Neural cell (in vitro differentiated cells): ENCODE measurements at regions not wholly inside any gene's neighbourhood (a gene's known extent, or its start where the extent isn't known, plus 50 kb on each side); places are given as distances from the start of the nearest gene placed in this dataset.

ENCODE experiments used
- H2AFZ ChIP-seq: fragments of 200-600, 300-800 bp; sonication (generic), shearing (Covaris generic); 2 replicates; pipeline ENCODE4 v1.6.0; 2014; ENCODE audit warnings: low read depth, mild to moderate bottlenecking, antibody characterized with exemption, low read length, moderate library complexity
- H3F3A ChIP-seq: fragments of 200-600 bp; shearing (Covaris generic); 2 replicates; pipeline ENCODE4 v1.6.1; 2016; ENCODE audit warnings: mild to moderate bottlenecking, moderate library complexity, mixed read lengths, antibody characterized with exemption, low read length; ENCODE audit not compliant: insufficient read depth, poor library complexity, severe bottlenecking
- H3K27ac ChIP-seq: fragments of 200-600, 300-800 bp; sonication (generic), shearing (Covaris generic); 2 replicates; pipeline ENCODE4 v1.5.1; 2014; ENCODE audit warnings: mild to moderate bottlenecking, low read length, moderate library complexity
- H3K27me3 ChIP-seq: fragments of 300-800, 200-600 bp; sonication (generic), shearing (Covaris generic); 2 replicates; pipeline ENCODE4 v1.6.0; 2014; ENCODE audit warnings: mild to moderate bottlenecking, low read depth, low read length, moderate library complexity; ENCODE audit not compliant: insufficient read depth
- H3K36me3 ChIP-seq: fragments of 300-800, 200-600 bp; sonication (generic), shearing (Covaris generic); 2 replicates; pipeline ENCODE4 v1.5.1; 2014; ENCODE audit warnings: mild to moderate bottlenecking, antibody characterized with exemption, low read length, moderate library complexity; ENCODE audit not compliant: insufficient read depth
- H3K4me2 ChIP-seq: fragments of 300-800, 200-600 bp; sonication (generic), shearing (Covaris generic); 2 replicates; pipeline ENCODE4 v1.6.0; 2014; ENCODE audit warnings: mild to moderate bottlenecking, low read length
- H3K4me3 ChIP-seq: fragments of 300-800, 200-600 bp; sonication (generic), shearing (Covaris generic); 2 replicates; pipeline ENCODE4 v1.5.1; 2014; ENCODE audit warnings: mild to moderate bottlenecking, low read length, moderate library complexity
- H3K79me2 ChIP-seq: fragments of 200-600 bp; shearing (Covaris generic); replicated peaks from 2 replicates; pipeline ENCODE4 v1.6.0; 2014; ENCODE audit warnings: mild to moderate bottlenecking, low read length, moderate library complexity; ENCODE audit not compliant: insufficient read depth
- H3K9ac ChIP-seq: fragments of 300-800, 200-600 bp; sonication (generic), shearing (Covaris generic); 2 replicates; pipeline ENCODE4 v1.6.1; 2016; ENCODE audit warnings: mild to moderate bottlenecking, low read length, mixed read lengths
- H3K9me2 ChIP-seq: fragments of 200-600 bp; shearing (Covaris generic); 2 replicates; pipeline ENCODE4 v1.6.1; 2016; ENCODE audit warnings: mild to moderate bottlenecking, low read length, mixed read lengths; ENCODE audit not compliant: insufficient read depth
- H3K9me3 ChIP-seq: fragments of 200-600, 300-800 bp; sonication (generic), shearing (Covaris generic); 2 replicates; pipeline ENCODE4 v1.6.1; 2016; ENCODE audit warnings: mild to moderate bottlenecking, mixed run types, low read length, moderate library complexity, mixed read lengths
- H4K20me1 ChIP-seq: fragments of 200-600 bp; shearing (Covaris generic); 2 replicates; pipeline ENCODE4 v1.6.1; 2016; ENCODE audit warnings: mild to moderate bottlenecking, mixed run types; ENCODE audit not compliant: insufficient read depth
- EP300 ChIP-seq: fragments of 450-650 bp; conservative IDR thresholded peaks from 2 replicates; pipeline ENCODE4 v1.6.1; 2014; ENCODE audit warnings: antibody characterized with exemption, mild to moderate bottlenecking, moderate library complexity; ENCODE audit not compliant: poor library complexity, severe bottlenecking
- EZH2 ChIP-seq: fragments of 200-600, 300-800 bp; shearing (Covaris generic), sonication (generic); IDR thresholded peaks from 2 replicates; pipeline ENCODE4 v1.6.1; 2014; ENCODE audit warnings: antibody characterized with exemption, low read length, borderline replicate concordance, mild to moderate bottlenecking; ENCODE audit not compliant: insufficient read depth, poor library complexity, severe bottlenecking
- MXI1 ChIP-seq: fragments of 450-650 bp; conservative IDR thresholded peaks from 2 replicates; pipeline ENCODE4 v1.6.1; 2014; ENCODE audit warnings: antibody characterized with exemption, mild to moderate bottlenecking; ENCODE audit not compliant: poor library complexity, severe bottlenecking
- POLR2AphosphoS5 ChIP-seq: IDR thresholded peaks from 2 replicates; pipeline ENCODE4 v1.6.1; 2012
- RAD21 ChIP-seq: fragments of 450-650 bp; conservative IDR thresholded peaks from 2 replicates; pipeline ENCODE4 v1.6.1; 2014; ENCODE audit warnings: antibody characterized with exemption, mild to moderate bottlenecking, moderate library complexity
- SMC3 ChIP-seq: fragments of 450-650 bp; conservative IDR thresholded peaks from 2 replicates; pipeline ENCODE4 v1.6.1; 2014; ENCODE audit warnings: antibody characterized with exemption, mild to moderate bottlenecking, moderate library complexity; ENCODE audit not compliant: poor library complexity
- TAF1 ChIP-seq: IDR thresholded peaks from 2 replicates; pipeline ENCODE4 v1.6.1; 2012; ENCODE audit warnings: low read depth
- TF ChIP-seq, protein P1 (sequence below): fragments of 450-650 bp; IDR thresholded peaks from 2 replicates; pipeline ENCODE4 v1.5.1; 2014; ENCODE audit warnings: antibody characterized with exemption, mild to moderate bottlenecking, moderate library complexity; ENCODE audit not compliant: poor library complexity, severe bottlenecking
- TF ChIP-seq, protein P2 (sequence below): IDR thresholded peaks from 2 replicates; pipeline ENCODE4 v1.6.1; 2012; ENCODE audit warnings: borderline replicate concordance

DNA sequence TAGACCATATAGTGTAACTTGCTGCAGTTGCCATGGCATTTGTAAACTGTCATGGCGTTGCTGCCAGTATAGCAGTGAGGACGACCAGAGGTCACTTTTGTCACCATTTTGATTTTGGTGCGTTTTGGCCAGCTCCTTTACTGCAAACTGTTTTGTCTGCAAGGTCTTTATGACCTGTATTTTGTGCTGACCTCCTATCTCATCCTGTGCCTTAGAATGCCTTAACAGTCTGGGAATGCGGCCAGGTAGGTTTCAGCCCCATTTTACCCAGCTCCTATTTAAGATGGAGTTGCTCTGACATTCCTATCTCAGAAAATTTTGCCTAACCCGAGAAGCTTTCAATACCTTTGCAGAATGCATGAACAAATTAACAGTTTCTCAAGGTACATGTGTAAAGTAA lies 914.4 kb upstream of the ACO1 start:
- TF ChIP-seq, protein P1, sequence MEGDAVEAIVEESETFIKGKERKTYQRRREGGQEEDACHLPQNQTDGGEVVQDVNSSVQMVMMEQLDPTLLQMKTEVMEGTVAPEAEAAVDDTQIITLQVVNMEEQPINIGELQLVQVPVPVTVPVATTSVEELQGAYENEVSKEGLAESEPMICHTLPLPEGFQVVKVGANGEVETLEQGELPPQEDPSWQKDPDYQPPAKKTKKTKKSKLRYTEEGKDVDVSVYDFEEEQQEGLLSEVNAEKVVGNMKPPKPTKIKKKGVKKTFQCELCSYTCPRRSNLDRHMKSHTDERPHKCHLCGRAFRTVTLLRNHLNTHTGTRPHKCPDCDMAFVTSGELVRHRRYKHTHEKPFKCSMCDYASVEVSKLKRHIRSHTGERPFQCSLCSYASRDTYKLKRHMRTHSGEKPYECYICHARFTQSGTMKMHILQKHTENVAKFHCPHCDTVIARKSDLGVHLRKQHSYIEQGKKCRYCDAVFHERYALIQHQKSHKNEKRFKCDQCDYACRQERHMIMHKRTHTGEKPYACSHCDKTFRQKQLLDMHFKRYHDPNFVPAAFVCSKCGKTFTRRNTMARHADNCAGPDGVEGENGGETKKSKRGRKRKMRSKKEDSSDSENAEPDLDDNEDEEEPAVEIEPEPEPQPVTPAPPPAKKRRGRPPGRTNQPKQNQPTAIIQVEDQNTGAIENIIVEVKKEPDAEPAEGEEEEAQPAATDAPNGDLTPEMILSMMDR = no peak
- TF ChIP-seq TAF1 = no peak
- no peak overlapping the region for H2AFZ ChIP-seq
- H3K9me3 ChIP-seq = no peaks in the 10 kb centered on the region
- no peaks in the 10 kb centered on the region for H3F3A ChIP-seq
- no peaks in the 10 kb centered on the region for H4K20me1 ChIP-seq
- no peaks in the 10 kb centered on the region for H3K9me2 ChIP-seq
- H3K9ac ChIP-seq = no peak overlapping the region
- H3K27ac ChIP-seq = no peak overlapping the region
- H3K4me2 ChIP-seq = no peak overlapping the region
- H3K4me3 ChIP-seq = no peak overlapping the region
- no peaks in the 10 kb centered on the region for H3K36me3 ChIP-seq
- no peaks in the 10 kb centered on the region for H3K27me3 ChIP-seq
- no peaks in the 10 kb centered on the region for H3K79me2 ChIP-seq

DNA sequence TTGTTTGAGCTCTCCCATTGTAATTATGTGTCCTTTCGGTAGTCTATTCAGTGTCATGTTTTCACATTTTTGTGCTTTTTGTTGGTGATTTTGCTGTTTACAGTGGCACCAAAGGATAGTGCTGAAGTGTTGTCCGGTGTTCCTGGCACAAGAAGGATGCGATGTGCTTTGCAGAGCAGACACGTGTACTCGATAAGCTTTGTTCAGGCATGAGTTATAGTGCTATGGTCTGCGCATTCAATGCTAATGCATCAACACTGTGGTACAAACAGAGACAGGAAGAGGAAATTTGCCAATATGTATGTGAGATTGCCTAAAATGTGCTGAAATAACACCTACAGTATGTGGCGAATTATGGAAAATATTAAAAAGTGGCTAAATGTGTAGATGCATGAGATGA lies 913.4 kb upstream of the ACO1 start:
- Histone ChIP-seq H3K27ac (no peak overlapping the region), H2AFZ (no peak overlapping the region), H3K9me3 (no peaks in the 10 kb centered on the region), H3K27me3 (no peaks in the 10 kb centered on the region), H3K79me2 (no peaks in the 10 kb centered on the region), H3K36me3 (no peaks in the 10 kb centered on the region), H3K4me2 (no peak overlapping the region), H3F3A (no peaks in the 10 kb centered on the region), H3K4me3 (no peak overlapping the region), H3K9me2 (no peaks in the 10 kb centered on the region), H4K20me1 (no peaks in the 10 kb centered on the region), H3K9ac (no peak overlapping the region)
- TF ChIP-seq, protein P2, sequence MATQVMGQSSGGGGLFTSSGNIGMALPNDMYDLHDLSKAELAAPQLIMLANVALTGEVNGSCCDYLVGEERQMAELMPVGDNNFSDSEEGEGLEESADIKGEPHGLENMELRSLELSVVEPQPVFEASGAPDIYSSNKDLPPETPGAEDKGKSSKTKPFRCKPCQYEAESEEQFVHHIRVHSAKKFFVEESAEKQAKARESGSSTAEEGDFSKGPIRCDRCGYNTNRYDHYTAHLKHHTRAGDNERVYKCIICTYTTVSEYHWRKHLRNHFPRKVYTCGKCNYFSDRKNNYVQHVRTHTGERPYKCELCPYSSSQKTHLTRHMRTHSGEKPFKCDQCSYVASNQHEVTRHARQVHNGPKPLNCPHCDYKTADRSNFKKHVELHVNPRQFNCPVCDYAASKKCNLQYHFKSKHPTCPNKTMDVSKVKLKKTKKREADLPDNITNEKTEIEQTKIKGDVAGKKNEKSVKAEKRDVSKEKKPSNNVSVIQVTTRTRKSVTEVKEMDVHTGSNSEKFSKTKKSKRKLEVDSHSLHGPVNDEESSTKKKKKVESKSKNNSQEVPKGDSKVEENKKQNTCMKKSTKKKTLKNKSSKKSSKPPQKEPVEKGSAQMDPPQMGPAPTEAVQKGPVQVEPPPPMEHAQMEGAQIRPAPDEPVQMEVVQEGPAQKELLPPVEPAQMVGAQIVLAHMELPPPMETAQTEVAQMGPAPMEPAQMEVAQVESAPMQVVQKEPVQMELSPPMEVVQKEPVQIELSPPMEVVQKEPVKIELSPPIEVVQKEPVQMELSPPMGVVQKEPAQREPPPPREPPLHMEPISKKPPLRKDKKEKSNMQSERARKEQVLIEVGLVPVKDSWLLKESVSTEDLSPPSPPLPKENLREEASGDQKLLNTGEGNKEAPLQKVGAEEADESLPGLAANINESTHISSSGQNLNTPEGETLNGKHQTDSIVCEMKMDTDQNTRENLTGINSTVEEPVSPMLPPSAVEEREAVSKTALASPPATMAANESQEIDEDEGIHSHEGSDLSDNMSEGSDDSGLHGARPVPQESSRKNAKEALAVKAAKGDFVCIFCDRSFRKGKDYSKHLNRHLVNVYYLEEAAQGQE = no peak
- TF ChIP-seq, protein P1 = no peak
- TF ChIP-seq EP300 (no peak), POLR2AphosphoS5 (no peak), EZH2 (no peak), SMC3 (no peak)

DNA sequence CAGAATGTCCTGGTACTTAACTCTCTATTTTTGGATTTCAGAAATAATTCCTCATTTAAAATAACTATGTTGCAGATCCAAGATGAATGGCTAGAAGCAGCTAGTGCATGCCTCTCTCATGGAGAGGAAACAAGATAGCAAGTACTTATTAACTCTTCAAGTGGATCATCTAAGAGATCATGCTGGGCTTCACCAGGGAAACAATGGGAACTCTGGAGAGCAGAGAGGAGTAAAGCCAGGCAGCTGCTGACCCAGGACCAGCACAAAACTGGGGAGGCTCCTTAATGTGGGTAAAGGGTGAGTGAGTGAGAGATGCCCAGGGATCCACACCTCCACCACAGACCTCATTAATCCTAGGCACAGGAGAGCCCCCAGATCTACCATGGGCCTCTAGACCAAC lies 897.8 kb upstream of the ACO1 start:
- no peak overlapping the region for H3K9ac ChIP-seq
- TF ChIP-seq POLR2AphosphoS5 (no peak), EZH2 (no peak), MXI1 (no peak), EP300 (no peak), RAD21 (no peak)
- TF ChIP-seq, protein P1 = no peak
- TF ChIP-seq, protein P2 = no peak
- no peak overlapping the region for H3K27ac ChIP-seq
- no peak overlapping the region for H3K4me2 ChIP-seq
- no peaks in the 10 kb centered on the region for H3K9me2 ChIP-seq
- no peak overlapping the region for H2AFZ ChIP-seq
- no peaks in the 10 kb centered on the region for H3F3A ChIP-seq
- H3K36me3 ChIP-seq = no peaks in the 10 kb centered on the region
- H4K20me1 ChIP-seq = no peaks in the 10 kb centered on the region
- no peaks in the 10 kb centered on the region for H3K79me2 ChIP-seq
- H3K9me3 ChIP-seq = no peaks in the 10 kb centered on the region
- H3K4me3 ChIP-seq = no peak overlapping the region
- H3K27me3 ChIP-seq = no peaks in the 10 kb centered on the region
